Rectal smooth muscle tissue (tissue), 1 donor: ENCODE measurements at regions not wholly inside any gene's neighbourhood (a gene's known extent, or its start where the extent isn't known, plus 50 kb on each side); places are given as distances from the start of the nearest gene placed in this dataset.

Experiments
- H3K27ac ChIP-seq: one replicate; pipeline ENCODE4 v1.7.0; 2013; ENCODE audit warnings: low read depth, low read length, inconsistent platforms
- H3K27me3 ChIP-seq: one replicate; pipeline ENCODE4 v1.7.0; 2013; ENCODE audit warnings: low read length; ENCODE audit not compliant: control insufficient read depth, insufficient read depth
- H3K36me3 ChIP-seq: one replicate; pipeline ENCODE4 v1.7.0; 2013; ENCODE audit warnings: low read length; ENCODE audit not compliant: control insufficient read depth, insufficient read depth
- H3K4me1 ChIP-seq: one replicate; pipeline ENCODE4 v1.7.0; 2013; ENCODE audit warnings: low read length; ENCODE audit not compliant: control insufficient read depth, insufficient read depth
- H3K4me3 ChIP-seq: one replicate; pipeline ENCODE4 v1.7.0; 2013; ENCODE audit warnings: low read length
- H3K9ac ChIP-seq: one replicate; pipeline ENCODE4 v1.7.0; 2013; ENCODE audit warnings: low read length

GRCh38 chr1:82218846-82219245 is 418.1 kb downstream of the ADGRL2 start:
- H3K4me1 ChIP-seq, result no peaks in the 10 kb centered on the region
- H3K9ac ChIP-seq, result no peak overlapping the region
- no peak overlapping the region for H3K4me3 ChIP-seq
- H3K36me3 ChIP-seq, result no peaks in the 10 kb centered on the region
- no peak overlapping the region for H3K27ac ChIP-seq
- H3K27me3 ChIP-seq, result no peaks in the 10 kb centered on the region

DNA sequence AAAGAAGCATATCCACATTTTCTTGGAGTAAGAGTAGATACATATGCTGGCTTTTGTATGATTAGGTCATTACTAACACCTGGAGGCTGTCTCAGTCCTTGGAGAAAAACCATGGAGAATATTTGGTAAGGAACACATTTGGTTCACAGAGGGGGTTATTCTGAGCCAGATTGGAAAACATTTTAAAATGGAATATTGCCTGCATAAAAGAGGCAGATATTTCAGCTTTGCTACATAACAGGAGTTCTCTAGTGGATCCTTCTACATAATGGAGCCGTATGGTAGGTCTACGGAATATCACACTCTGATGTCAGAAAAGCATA is 415.1 kb downstream of the ADGRL2 start:
- no peak overlapping the region for H3K9ac ChIP-seq
- H3K36me3 ChIP-seq, result no peaks in the 10 kb centered on the region
- no peak overlapping the region for H3K27ac ChIP-seq
- no peaks in the 10 kb centered on the region for H3K4me1 ChIP-seq
- H3K4me3 ChIP-seq, result no peak overlapping the region
- H3K27me3 ChIP-seq, result no peaks in the 10 kb centered on the region

- Histone ChIP-seq H3K4me3 (no peak overlapping the region), H3K36me3 (no peaks in the 10 kb centered on the region), H3K4me1 (no peaks in the 10 kb centered on the region), H3K27me3 (no peaks in the 10 kb centered on the region), H3K27ac (no peak overlapping the region), H3K9ac (no peak overlapping the region)
Measured at GRCh38 chr1:82215056-82215852, 414.5 kb downstream of the ADGRL2 start.

DNA sequence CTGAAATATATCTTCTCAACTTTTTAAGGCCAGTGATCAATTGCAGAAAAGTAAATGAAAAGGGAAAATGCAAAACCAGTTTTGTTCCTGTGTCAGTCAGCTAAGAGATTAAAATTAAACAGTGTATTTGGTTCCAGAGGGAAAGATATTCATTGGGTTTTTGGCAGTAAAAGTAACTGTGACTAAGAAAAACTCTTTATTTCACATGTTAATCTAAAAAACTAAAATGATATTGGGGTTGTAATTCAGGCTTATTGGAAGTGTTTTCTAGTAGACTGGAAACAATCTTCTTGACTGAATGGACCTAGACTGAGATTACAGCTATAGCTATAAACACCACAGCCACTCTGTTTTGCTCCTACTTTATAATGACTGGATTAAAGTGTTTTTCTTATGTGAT is 413.9 kb downstream of the ADGRL2 start:
- H3K36me3 ChIP-seq, result no peaks in the 10 kb centered on the region
- no peak overlapping the region for H3K4me3 ChIP-seq
- H3K9ac ChIP-seq, result no peak overlapping the region
- no peaks in the 10 kb centered on the region for H3K27me3 ChIP-seq
- H3K4me1 ChIP-seq, result no peaks in the 10 kb centered on the region
- no peak overlapping the region for H3K27ac ChIP-seq

DNA sequence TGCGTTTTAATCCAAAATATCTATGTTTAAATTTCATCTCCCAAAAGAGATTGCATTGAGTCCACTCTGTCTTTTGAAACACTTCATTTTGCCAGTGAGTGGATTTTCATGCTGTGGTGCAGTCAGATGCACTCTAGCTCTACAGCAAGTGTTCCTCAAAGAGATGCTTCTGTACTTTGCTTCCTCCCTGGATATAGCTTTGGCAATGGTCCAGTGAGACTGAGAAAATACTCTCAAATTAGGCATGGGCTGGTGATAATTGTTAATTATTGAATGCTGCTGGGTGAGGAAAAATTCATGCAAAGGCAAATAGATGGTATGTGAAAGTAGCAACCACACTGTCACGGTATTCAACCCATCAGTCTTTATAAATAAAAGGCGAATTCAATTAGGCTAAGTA is 396.9 kb downstream of the ADGRL2 start:
- H3K4me3 ChIP-seq, result no peak overlapping the region
- H3K27me3 ChIP-seq, result no peaks in the 10 kb centered on the region
- H3K4me1 ChIP-seq, result no peaks in the 10 kb centered on the region
- no peak overlapping the region for H3K9ac ChIP-seq
- no peaks in the 10 kb centered on the region for H3K36me3 ChIP-seq
- H3K27ac ChIP-seq, result no peak overlapping the region

DNA sequence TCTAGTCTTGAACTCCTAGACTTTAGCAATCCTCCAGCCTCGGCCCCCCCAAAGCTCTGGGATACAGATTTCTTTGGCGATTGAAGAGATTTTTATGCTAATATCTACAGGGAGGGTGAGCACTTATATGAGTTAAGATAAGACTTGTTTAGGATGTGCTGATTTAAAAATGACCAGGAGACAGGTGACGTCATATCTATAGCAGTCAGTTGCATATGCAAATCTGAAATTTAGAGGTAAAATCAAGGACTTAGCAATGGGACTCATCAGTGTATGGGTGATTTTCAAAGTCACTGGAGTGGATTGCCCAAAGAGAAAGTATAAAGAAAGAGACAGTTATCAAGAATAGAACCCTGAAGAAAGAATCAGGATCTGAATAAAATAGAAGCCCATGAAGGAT is 394.5 kb downstream of the ADGRL2 start:
- no peak overlapping the region for H3K9ac ChIP-seq
- H3K36me3 ChIP-seq, result no peaks in the 10 kb centered on the region
- no peaks in the 10 kb centered on the region for H3K4me1 ChIP-seq
- no peak overlapping the region for H3K27ac ChIP-seq
- no peaks in the 10 kb centered on the region for H3K27me3 ChIP-seq
- H3K4me3 ChIP-seq, result no peak overlapping the region

- Histone ChIP-seq H3K4me3 (no peak overlapping the region), H3K27me3 (no peaks in the 10 kb centered on the region), H3K27ac (no peak overlapping the region), H3K36me3 (no peaks in the 10 kb centered on the region), H3K9ac (no peak overlapping the region), H3K4me1 (no peaks in the 10 kb centered on the region)
Measured at GRCh38 chr1:82185084-82185483, 384.4 kb downstream of the ADGRL2 start.

GRCh38 chr1:82181846-82182245 is 381.1 kb downstream of the ADGRL2 start:
- no peak overlapping the region for H3K27ac ChIP-seq
- no peaks in the 10 kb centered on the region for H3K27me3 ChIP-seq
- H3K36me3 ChIP-seq, result no peaks in the 10 kb centered on the region
- H3K4me3 ChIP-seq, result no peak overlapping the region
- H3K4me1 ChIP-seq, result no peaks in the 10 kb centered on the region
- no peak overlapping the region for H3K9ac ChIP-seq

- no peaks in the 10 kb centered on the region for H3K36me3 ChIP-seq
- no peak overlapping the region for H3K27ac ChIP-seq
- no peaks in the 10 kb centered on the region for H3K27me3 ChIP-seq
- H3K9ac ChIP-seq, result no peak overlapping the region
- no peak overlapping the region for H3K4me3 ChIP-seq
- no peaks in the 10 kb centered on the region for H3K4me1 ChIP-seq
Measured at GRCh38 chr1:82179131-82179530, 378.4 kb downstream of the ADGRL2 start.

DNA sequence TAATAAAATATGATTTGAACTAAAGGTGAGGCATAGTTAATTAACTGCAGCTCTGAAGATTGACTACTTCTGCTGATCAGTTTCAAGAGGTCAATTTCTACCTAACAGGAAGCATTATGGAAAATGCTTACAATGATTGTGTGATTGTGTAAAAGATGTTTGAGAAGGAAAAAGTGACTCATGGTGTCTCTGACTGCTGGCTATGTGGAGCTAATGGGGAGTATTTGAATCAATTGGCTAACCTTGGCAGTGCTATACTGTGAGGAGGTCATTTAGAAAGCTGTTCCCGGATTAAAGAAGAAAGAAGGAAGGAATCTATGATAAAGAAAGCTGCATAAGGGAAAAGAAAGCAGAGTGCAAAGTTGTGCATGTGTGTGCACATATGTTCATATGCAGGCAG is 376.5 kb downstream of the ADGRL2 start:
- Histone ChIP-seq H3K4me3 (no peak overlapping the region), H3K9ac (no peak overlapping the region), H3K27me3 (no peaks in the 10 kb centered on the region), H3K4me1 (no peaks in the 10 kb centered on the region), H3K27ac (no peak overlapping the region), H3K36me3 (no peaks in the 10 kb centered on the region)

GRCh38 chr1:82171955-82172354 is 371.2 kb downstream of the ADGRL2 start:
- Histone ChIP-seq H3K27me3 (no peaks in the 10 kb centered on the region), H3K4me1 (no peaks in the 10 kb centered on the region), H3K27ac (no peak overlapping the region), H3K9ac (no peak overlapping the region), H3K36me3 (no peaks in the 10 kb centered on the region), H3K4me3 (no peak overlapping the region)

- Histone ChIP-seq H3K27ac (no peak overlapping the region), H3K9ac (no peak overlapping the region), H3K27me3 (no peaks in the 10 kb centered on the region), H3K36me3 (no peaks in the 10 kb centered on the region), H3K4me3 (no peak overlapping the region), H3K4me1 (no peaks in the 10 kb centered on the region)
Measured at GRCh38 chr1:82168482-82168881, 367.7 kb downstream of the ADGRL2 start.

GRCh38 chr1:82165304-82165703 is 364.6 kb downstream of the ADGRL2 start:
- Histone ChIP-seq H3K4me3 (no peak overlapping the region), H3K27me3 (no peaks in the 10 kb centered on the region), H3K27ac (no peak overlapping the region), H3K9ac (no peak overlapping the region), H3K4me1 (no peaks in the 10 kb centered on the region), H3K36me3 (no peaks in the 10 kb centered on the region)
